Osteoblast (primary cell): ENCODE measurements at regions not wholly inside any gene's neighbourhood (a gene's known extent, or its start where the extent isn't known, plus 50 kb on each side); places are given as distances from the start of the nearest gene placed in this dataset.
A peak's percentile ranks its signal among the peaks of the same experiment; 100 is the strongest.

Source experiments
- DNase-seq: peaks from one replicate; pipeline ENCODE4 v3.0.0; 2011; ENCODE audit warnings: low spot score, mixed read lengths; ENCODE audit not compliant: insufficient read length; ENCODE audit errors: missing footprints
- H2AFZ ChIP-seq: 2 replicates; pipeline ENCODE4 v1.6.0; 2011; ENCODE audit warnings: mild to moderate bottlenecking, low read length
- H3K27ac ChIP-seq: 2 replicates; pipeline ENCODE4 v1.5.1; 2011; ENCODE audit warnings: mild to moderate bottlenecking, low read depth, low read length, moderate library complexity
- H3K27me3 ChIP-seq: 2 replicates; pipeline ENCODE4 v1.6.0; 2012; ENCODE audit warnings: mild to moderate bottlenecking, control low read depth, inconsistent platforms, low read length, moderate library complexity; ENCODE audit not compliant: insufficient read depth
- H3K36me3 ChIP-seq: 2 replicates; pipeline ENCODE4 v1.5.1; 2011; ENCODE audit warnings: mild to moderate bottlenecking, low read length, control low read depth, moderate library complexity; ENCODE audit not compliant: insufficient read depth
- H3K4me1 ChIP-seq: 2 replicates; pipeline ENCODE4 v1.5.1; 2011; ENCODE audit warnings: mild to moderate bottlenecking, low read length, control low read depth, moderate library complexity; ENCODE audit not compliant: insufficient read depth
- H3K4me2 ChIP-seq: 2 replicates; pipeline ENCODE4 v1.6.0; 2011; ENCODE audit warnings: mild to moderate bottlenecking, low read length; ENCODE audit not compliant: insufficient read depth
- H3K4me3 ChIP-seq: fragments of 200-600 bp; sonication (generic); 3 replicates; pipeline ENCODE4 v1.5.1; 2012; ENCODE audit warnings: mild to moderate bottlenecking, low read length, inconsistent platforms; ENCODE audit not compliant: insufficient read depth
- H3K79me2 ChIP-seq: 2 replicates; pipeline ENCODE4 v1.6.0; 2012; ENCODE audit warnings: mild to moderate bottlenecking, low read length, control low read depth, inconsistent platforms; ENCODE audit not compliant: insufficient read depth
- H3K9me3 ChIP-seq: 2 replicates; pipeline ENCODE4 v1.5.1; 2011; ENCODE audit warnings: low read depth, low read length, control low read depth
- H4K20me1 ChIP-seq: 2 replicates; pipeline ENCODE4 v1.6.0; 2012; ENCODE audit warnings: mild to moderate bottlenecking, low read length, control low read depth; ENCODE audit not compliant: insufficient read depth
- TF ChIP-seq, protein P1 (sequence below): IDR thresholded peaks from 2 replicates; pipeline ENCODE4 v1.5.1; 2011; ENCODE audit warnings: mild to moderate bottlenecking, low read depth, low read length, moderate library complexity; ENCODE audit errors: extremely low read depth

- Histone ChIP-seq H4K20me1 (no peaks in the 10 kb centered on the region), H3K4me2 (no peak overlapping the region), H3K4me1 (no peaks in the 10 kb centered on the region), H3K4me3 (no peak overlapping the region), H3K27ac (no peak overlapping the region), H3K9me3 (no peaks in the 10 kb centered on the region), H3K79me2 (no peaks in the 10 kb centered on the region), H3K36me3 (no peaks in the 10 kb centered on the region), H2AFZ (no peak overlapping the region), H3K27me3 (peaks cover 10% of the 10 kb centered on the region)
- peak; percentile 27 for DNase-seq
- TF ChIP-seq, protein P1, sequence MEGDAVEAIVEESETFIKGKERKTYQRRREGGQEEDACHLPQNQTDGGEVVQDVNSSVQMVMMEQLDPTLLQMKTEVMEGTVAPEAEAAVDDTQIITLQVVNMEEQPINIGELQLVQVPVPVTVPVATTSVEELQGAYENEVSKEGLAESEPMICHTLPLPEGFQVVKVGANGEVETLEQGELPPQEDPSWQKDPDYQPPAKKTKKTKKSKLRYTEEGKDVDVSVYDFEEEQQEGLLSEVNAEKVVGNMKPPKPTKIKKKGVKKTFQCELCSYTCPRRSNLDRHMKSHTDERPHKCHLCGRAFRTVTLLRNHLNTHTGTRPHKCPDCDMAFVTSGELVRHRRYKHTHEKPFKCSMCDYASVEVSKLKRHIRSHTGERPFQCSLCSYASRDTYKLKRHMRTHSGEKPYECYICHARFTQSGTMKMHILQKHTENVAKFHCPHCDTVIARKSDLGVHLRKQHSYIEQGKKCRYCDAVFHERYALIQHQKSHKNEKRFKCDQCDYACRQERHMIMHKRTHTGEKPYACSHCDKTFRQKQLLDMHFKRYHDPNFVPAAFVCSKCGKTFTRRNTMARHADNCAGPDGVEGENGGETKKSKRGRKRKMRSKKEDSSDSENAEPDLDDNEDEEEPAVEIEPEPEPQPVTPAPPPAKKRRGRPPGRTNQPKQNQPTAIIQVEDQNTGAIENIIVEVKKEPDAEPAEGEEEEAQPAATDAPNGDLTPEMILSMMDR, result no peak
Observed at GRCh38 chr17:59501690-59502089, 63.7 kb upstream of the DHX40 start.

- no peaks in the 10 kb centered on the region for H3K36me3 ChIP-seq
Observed at GRCh38 chr17:59502800-59503199, 62.6 kb upstream of the DHX40 start.

DNA sequence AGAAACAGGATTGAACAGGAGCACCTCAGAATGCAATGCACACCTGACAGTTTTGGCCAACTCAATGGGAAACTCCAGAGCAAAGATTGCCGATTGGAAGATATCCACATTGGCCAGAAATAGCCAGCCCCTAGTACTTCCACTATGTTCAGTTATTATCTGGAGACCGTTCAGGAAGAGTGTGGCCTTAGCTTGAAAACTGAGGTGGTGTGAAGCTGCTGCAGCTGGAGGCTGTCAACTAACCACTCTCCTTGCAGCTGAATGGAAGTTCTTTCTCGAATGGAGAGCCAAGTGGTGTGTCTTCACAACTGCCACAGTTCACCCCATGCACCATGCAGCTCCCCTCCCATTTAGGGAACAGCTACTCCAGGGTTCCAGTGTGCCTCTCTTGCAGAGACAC is 61.9 kb upstream of the DHX40 start:
- no peaks in the 10 kb centered on the region for H3K79me2 ChIP-seq
- no peaks in the 10 kb centered on the region for H4K20me1 ChIP-seq
- no peaks in the 10 kb centered on the region for H3K9me3 ChIP-seq
- H3K4me3 ChIP-seq, result no peak overlapping the region
- no peak overlapping the region for H3K4me2 ChIP-seq
- peaks cover 10% of the 10 kb centered on the region for H3K27me3 ChIP-seq
- H2AFZ ChIP-seq, result no peak overlapping the region
- H3K4me1 ChIP-seq, result no peaks in the 10 kb centered on the region
- DNase-seq, result peak; percentile 17
- H3K36me3 ChIP-seq, result no peaks in the 10 kb centered on the region
- H3K27ac ChIP-seq, result no peak overlapping the region
- TF ChIP-seq, protein P1, result no peak

More at GRCh38 chr17:59502800-59503199, 62.6 kb upstream of the DHX40 start:
- DNase-seq, result no peak
- Histone ChIP-seq H3K79me2 (no peaks in the 10 kb centered on the region), H4K20me1 (no peaks in the 10 kb centered on the region), H3K27me3 (peaks cover 10% of the 10 kb centered on the region), H3K4me1 (no peaks in the 10 kb centered on the region), H2AFZ (no peak overlapping the region), H3K9me3 (no peaks in the 10 kb centered on the region), H3K27ac (no peak overlapping the region), H3K4me2 (no peak overlapping the region), H3K4me3 (no peak overlapping the region)
- TF ChIP-seq, protein P1, result no peak

DNA sequence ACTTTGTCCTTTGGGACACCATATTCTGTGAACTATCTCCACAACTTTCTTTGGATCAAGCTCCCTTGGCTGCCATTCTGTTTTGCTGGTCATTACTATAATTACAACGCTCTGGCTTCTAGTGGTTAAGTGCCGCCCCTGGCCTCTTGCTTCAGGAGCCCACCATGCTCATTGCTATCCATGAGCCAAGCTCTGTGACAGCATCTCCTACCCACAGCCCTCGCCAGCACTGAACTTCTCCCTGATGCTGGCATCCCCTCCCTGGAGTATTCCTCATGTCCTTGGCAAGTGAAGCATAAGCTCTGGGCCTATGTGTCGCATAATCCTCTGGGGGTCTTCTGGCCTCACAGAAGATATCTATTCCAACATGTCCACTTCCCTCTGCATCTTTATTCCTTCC is 60.6 kb upstream of the DHX40 start:
- TF ChIP-seq, protein P1, result no peak
- Histone ChIP-seq H3K36me3 (no peaks in the 10 kb centered on the region), H3K4me1 (no peaks in the 10 kb centered on the region)

More for the DNA sequence above, 60.6 kb upstream of the DHX40 start:
- Histone ChIP-seq H4K20me1 (no peaks in the 10 kb centered on the region), H3K4me3 (no peak overlapping the region), H3K4me2 (no peak overlapping the region), H3K79me2 (no peaks in the 10 kb centered on the region), H3K27ac (no peak overlapping the region), H3K27me3 (peaks cover 10% of the 10 kb centered on the region), H2AFZ (no peak overlapping the region), H3K9me3 (no peaks in the 10 kb centered on the region)
- DNase-seq, result no peak
